HFF-Myc (cell line): ENCODE measurements at regions not wholly inside any gene's neighbourhood (a gene's known extent, or its start where the extent isn't known, plus 50 kb on each side); places are given as distances from the start of the nearest gene placed in this dataset.

Source experiments
- DNase-seq: peaks from one replicate; pipeline ENCODE4 v3.0.0-alpha.2; 2011; ENCODE audit warnings: low read depth; ENCODE audit errors: extremely low read depth
- H3K4me3 ChIP-seq: replicated peaks from 2 replicates; pipeline ENCODE4 v1.5.1; 2011; ENCODE audit warnings: low read depth, mild to moderate bottlenecking, control low read depth, low read length
- TF ChIP-seq, protein P1 (sequence below): IDR thresholded peaks from 2 replicates; pipeline ENCODE4 v1.5.1; 2012; ENCODE audit warnings: mild to moderate bottlenecking, low read depth, low read length, control low read depth; ENCODE audit errors: missing control alignments

DNA sequence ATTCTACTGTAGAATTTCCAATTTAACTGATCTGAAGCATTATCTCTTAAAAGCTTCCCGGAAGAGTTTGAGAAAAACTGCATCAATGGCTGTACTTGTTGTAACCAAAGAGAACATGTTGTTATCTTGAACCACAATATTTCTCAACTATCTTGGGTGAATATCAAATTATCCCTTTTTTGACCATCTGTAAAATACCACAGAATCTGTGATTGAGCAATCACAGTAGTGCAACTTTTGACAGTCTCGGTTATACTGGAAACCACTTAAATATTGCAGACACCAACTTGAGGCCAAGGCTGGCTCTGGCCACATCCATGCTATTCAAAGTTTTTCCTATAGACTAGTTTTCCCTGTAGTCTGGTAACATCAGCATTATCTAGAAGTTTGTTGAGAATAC, 842.8 kb upstream of the EPHA6 start:
- no peak overlapping the region for H3K4me3 ChIP-seq
- TF ChIP-seq, protein P1, sequence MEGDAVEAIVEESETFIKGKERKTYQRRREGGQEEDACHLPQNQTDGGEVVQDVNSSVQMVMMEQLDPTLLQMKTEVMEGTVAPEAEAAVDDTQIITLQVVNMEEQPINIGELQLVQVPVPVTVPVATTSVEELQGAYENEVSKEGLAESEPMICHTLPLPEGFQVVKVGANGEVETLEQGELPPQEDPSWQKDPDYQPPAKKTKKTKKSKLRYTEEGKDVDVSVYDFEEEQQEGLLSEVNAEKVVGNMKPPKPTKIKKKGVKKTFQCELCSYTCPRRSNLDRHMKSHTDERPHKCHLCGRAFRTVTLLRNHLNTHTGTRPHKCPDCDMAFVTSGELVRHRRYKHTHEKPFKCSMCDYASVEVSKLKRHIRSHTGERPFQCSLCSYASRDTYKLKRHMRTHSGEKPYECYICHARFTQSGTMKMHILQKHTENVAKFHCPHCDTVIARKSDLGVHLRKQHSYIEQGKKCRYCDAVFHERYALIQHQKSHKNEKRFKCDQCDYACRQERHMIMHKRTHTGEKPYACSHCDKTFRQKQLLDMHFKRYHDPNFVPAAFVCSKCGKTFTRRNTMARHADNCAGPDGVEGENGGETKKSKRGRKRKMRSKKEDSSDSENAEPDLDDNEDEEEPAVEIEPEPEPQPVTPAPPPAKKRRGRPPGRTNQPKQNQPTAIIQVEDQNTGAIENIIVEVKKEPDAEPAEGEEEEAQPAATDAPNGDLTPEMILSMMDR = no peak
- no peak for DNase-seq

DNA sequence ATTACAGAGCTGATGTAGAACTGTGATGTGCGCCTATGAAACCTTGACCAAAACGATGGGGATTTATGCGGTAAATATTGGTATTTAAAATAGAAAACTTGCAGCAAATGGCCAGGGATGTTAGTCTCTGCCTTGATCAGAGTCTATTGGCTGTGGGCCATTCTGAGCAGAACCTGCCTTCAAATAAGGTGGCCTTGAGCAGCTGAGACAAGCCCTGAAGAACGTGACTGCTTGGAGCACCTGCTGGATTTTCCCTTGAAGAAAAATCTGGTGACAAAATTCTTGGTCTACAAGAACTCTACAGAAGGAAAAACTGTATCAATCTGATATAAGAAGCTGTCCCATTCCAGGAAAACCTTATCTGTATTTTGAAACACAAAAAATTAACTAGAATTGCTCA, 820.1 kb upstream of the EPHA6 start:
- no peak overlapping the region for H3K4me3 ChIP-seq
- DNase-seq = no peak

DNA sequence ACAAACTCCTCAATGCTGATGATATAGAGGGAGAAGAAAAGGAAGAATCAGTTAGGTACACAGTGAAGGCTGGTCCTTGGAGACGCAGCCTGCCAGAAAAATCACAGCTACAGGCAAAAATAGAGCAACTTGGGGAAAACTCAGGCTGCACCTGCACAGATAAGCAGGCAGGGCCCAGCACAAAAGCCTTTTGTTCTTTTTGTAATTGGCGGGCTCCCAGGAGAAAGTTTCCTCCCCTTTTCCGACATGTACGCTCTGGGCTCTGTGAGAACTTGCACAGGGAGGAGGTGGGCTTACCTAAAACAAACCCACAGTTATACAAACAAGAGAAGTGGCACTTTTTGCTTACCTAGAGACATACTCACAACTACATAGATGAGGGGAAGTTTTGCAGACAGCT, 813.4 kb upstream of the EPHA6 start:
- no peak overlapping the region for H3K4me3 ChIP-seq
- TF ChIP-seq, protein P1 = no peak
- DNase-seq = no peak

More for the DNA sequence above, 820.1 kb upstream of the EPHA6 start:
- TF ChIP-seq, protein P1 = no peak

DNA sequence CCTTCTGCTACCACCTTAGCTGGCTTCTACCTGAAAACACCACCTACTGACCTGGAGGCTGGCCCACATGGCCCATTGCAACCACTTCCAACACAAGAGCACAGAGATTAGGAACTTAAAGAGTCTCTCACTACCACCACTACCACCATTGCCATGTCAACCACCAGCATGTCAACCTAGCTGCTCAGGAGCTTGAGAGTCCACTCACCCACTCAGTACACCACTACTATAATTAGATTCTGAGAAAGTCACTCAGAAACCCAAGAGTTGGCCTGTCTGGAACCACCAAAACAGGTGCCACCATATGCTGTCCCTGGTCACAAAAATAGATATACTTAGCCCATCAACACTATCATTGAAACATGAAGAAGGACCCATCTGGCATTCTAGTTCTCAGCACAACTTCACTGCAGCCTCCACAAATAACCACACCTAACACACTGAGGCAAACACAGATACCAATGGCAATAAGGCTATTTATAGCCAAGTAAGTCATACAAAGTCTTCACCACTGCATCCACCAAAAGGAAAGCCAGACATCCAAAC, 806.7 kb upstream of the EPHA6 start:
- TF ChIP-seq, protein P1 = no peak
- DNase-seq = no peak
- H3K4me3 ChIP-seq = no peak overlapping the region

DNA sequence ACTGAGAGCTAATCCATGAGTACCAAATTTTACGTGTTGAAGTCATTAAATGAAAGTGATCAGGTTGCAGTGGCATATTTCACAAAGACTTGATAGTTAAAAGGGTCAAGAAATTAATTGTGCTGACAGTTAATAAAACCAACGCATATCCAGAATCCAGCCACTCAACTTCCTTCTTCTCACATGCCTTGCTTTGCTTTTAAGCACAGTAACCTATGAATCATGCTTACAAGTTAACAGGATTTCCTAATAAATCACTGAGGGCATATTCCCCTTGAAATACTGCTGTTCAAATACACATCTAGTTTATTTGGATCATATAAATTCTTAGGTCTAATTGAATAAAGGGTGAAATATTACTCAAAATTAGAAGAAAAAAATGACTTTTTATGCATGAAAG, 801.5 kb upstream of the EPHA6 start:
- DNase-seq = no peak
- H3K4me3 ChIP-seq = no peak overlapping the region
- TF ChIP-seq, protein P1 = no peak

DNA sequence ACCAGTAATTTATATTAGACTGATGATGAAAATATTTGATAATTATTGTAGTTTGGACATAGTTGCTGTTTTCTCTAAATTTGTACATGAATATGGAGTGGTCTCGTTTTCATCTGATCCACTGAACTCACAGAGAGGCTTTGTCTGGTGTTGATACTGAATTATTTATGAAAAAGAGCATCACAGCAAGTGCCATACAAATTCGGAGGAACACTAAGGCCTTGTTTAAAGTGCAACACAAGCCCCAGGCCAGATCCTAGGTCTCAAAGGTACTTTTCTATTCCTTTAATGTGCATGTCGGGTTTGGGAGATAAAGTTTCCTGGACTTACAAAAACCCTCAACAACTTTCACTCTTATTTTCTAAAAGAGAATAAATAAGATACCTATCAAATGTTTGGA, 796.8 kb upstream of the EPHA6 start:
- no peak overlapping the region for H3K4me3 ChIP-seq
- DNase-seq = no peak
- TF ChIP-seq, protein P1 = no peak

DNA sequence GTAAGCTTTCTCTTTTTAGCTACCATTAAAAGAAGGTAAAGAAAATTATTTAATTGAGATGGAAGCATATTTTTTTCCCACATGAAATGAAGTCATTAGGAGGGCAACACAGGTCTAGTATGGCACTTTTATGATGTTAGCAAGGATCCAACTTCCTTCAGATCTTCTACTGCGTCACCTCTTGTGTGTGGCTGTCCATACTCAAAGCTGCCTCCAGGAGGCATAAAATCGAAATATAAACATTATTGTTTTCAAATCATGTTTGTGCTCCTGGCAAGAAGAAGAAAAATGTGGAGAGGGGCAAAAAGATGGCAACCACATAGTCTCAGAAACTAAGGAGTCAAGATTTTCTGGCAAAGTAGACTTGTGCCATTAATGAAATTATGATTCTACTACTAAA, 791.7 kb upstream of the EPHA6 start:
- H3K4me3 ChIP-seq = no peak overlapping the region
- TF ChIP-seq, protein P1 = no peak
- no peak for DNase-seq
